Urinary bladder (tissue), 4 donors: ENCODE measurements at regions not wholly inside any gene's neighbourhood (a gene's known extent, or its start where the extent isn't known, plus 50 kb on each side); places are given as distances from the start of the nearest gene placed in this dataset. TPM values are rescaled to one million over a fixed set of nuclear protein-coding genes. Genes with fewer than 3 reads are reported as not detected.
"Not testable (repeated sequence)": the region's sequence is repeated elsewhere in the genome, so short reads cannot be mapped to it uniquely, and the experiment has no call there.

Experiments used
- DNase-seq: peaks from one replicate; pipeline ENCODE4 v3.0.0-alpha.2; 2015; ENCODE audit errors: extremely low spot score
- H3K27ac ChIP-seq: one replicate; pipeline ENCODE4 v1.5.1; 2013; ENCODE audit warnings: low read depth, mild to moderate bottlenecking, moderate library complexity
- H3K36me3 ChIP-seq: one replicate; pipeline ENCODE4 v1.6.1; 2013; ENCODE audit warnings: mild to moderate bottlenecking, moderate library complexity; ENCODE audit not compliant: insufficient read depth
- H3K4me1 ChIP-seq: one replicate; pipeline ENCODE4 v1.6.1; 2013; ENCODE audit warnings: mild to moderate bottlenecking, moderate library complexity; ENCODE audit not compliant: insufficient read depth
- H3K4me3 ChIP-seq: one replicate; pipeline ENCODE4 v1.5.1; 2013; ENCODE audit warnings: low read depth, low read length
- WGBS: extraction: QIAGEN DNeasy Blood & Tissue Kit; methylation state at CpG from one replicate; pipeline ENCODE4 v1.1.7; 2013; 5-methylcytosine and 5-hydroxymethylcytosine counted together
- small RNA-seq: library from RNA; depleted of rRNA; stranded (forward); fragments of <200 nt; gene quantifications from one replicate; pipeline ENCODE3, GENCODE V24; 2014
- donor health status: healthy with polysubstance abuse.
- donor health status: healthy.

DNA sequence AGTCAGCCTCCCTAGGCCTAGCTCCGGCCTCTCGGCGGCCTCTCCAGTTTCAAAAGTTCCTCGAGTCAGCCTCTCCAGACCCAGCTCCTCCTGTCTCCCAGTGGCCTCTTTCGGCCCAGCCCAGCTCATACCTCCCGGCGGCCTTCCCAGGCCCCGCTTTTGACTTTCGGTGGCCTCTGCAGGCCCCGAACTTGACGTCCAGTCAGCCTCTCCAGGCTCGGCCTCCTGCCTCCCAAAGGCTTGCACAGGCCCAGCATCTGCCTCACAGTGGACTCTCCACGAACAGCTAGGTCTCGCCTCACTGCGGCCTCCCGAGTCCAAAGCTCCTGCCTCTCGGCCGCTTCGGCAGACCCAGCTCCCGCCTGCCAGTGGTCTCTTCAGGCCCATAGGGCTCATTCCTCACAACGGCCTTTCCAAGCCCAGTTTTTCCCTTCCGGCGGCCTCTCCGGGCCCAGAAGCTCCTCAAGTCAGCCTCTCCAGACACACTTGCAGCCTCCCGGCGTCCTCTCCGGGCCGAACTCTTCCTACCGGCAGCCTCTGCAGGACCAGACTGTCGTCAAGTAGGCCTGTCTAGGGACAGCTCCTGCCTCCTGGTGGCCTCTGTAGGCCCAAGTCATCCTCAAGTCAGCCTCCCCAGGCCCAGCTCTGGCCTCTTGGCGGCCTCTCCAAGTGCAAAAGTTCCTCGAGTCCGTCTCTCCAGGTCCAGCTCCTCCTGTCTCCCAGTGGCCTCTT is 249.9 kb upstream of the ZNF722 start:
- not testable (repeated sequence) for H3K4me3 ChIP-seq, H3K36me3 ChIP-seq, H3K27ac ChIP-seq, DNase-seq, H3K4me1 ChIP-seq
- 90% methylated on average over 32 of the region's 33 CpGs for WGBS

DNA sequence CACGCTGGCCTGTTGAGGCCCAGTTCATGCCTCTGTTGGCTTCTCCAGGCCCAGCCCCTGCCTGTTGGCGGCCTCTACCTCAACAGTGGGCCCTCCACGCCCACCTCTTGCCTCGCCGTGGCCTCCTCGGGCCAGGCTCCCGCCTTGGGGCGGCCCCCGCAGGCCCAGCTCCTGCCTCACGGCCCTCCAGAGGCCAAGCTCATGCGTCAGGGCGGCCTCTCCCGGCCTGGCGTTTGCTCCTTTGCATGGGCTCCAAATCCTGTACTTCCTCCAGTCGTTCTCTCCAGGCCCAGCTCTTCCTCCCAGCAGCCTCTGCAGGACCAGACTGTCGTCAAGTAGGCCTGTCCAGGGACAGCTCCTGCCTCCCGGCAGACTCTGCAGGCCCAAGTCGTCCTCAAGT is 246.2 kb upstream of the ZNF722 start:
- not testable (repeated sequence) for H3K36me3 ChIP-seq, DNase-seq, H3K4me3 ChIP-seq, H3K27ac ChIP-seq, H3K4me1 ChIP-seq
- 58% methylated on average over 3 of the region's 18 CpGs for WGBS

DNA sequence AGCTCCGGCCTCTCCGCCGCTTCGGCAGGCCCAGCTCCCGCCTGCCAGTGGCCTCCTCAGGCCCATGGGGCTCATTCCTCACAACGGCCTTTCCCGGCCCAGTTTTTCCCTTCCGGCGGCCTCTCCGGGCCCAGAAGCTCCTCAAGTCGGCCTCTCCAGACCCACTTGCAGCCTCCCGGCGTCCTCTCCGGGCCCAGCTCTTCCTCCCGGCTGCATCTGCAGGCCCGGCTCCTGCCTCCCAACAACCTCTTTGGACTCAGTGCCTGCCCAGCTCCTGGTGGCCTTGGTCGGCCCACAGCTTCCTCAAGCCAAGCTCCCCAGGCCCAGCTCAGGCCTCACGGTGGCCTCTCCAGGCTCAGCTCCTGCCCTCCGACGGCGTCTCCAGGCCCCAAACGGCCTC is 245.5 kb upstream of the ZNF722 start:
- WGBS: 92% methylated on average over 6 of the region's 22 CpGs

DNA sequence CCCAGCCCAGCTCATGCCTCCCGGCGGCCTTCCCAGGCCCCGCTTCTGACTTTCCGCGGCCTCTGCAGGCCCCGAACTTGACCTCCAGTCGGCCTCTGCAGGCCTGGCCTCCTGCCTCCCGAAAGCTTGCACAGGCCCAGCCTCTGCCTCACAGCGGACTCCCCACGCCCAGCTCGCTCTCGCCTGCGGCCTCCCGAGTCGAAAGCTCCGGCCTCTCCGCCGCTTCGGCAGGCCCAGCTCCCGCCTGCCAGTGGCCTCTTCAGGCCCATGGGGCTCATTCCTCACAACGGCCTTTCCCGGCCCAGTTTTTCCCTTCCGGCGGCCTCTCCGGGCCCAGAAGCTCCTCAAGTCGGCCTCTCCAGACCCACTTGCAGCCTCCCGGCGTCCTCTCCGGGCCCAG is 238.4 kb upstream of the ZNF722 start:
- WGBS: no CpG with 5 or more reads among the region's 29 CpGs
- not testable (repeated sequence) for H3K4me3 ChIP-seq, H3K36me3 ChIP-seq, H3K4me1 ChIP-seq, DNase-seq, H3K27ac ChIP-seq

More for the DNA sequence above, 245.5 kb upstream of the ZNF722 start:
- H3K27ac ChIP-seq, H3K4me1 ChIP-seq, H3K4me3 ChIP-seq, H3K36me3 ChIP-seq, DNase-seq: not testable (repeated sequence)

DNA sequence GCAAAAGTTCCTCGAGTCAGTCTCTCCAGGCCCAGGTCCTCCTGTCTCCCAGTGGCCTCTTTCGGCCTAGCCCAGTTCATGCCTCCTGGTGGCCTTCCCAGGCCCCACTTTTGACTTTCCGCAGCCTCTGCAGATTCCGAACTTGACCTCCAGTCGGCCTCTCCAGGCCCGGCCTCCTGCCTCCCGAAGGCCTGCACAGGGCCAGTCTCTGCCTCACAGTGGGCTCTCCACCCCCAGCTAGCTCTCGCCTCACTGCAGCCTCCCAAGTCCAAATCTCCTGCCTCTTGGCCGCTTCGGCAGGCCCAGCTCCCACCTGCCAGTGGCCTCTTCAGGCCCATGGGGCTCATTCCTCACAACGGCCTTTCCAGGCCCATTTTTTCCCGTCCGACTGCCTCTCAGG is 233.1 kb upstream of the ZNF722 start:
- not testable (repeated sequence) for H3K27ac ChIP-seq, H3K4me1 ChIP-seq, H3K4me3 ChIP-seq, H3K36me3 ChIP-seq, DNase-seq
- 87% methylated on average over 13 of the region's 13 CpGs for WGBS

DNA sequence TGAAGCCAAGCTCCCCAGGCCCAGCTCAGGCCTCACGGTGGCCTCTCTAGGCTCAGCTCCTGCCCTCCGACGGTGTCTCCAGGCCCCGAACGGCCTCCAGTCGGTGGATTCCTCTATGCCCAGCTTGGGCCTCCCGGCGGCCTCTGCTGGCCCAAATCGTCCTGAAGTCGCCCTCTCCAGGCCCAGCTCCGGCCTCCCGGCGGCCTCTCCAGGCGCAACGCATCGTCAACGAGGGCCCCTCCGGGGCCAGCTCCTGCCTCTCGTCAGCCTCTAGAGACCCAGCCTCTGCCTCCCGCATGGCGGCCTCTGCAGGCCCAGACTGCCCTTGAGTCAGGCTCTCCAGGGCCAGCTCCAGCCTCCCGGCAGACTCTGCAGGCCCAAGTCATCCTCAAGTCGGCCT is 232.5 kb upstream of the ZNF722 start:
- DNase-seq, H3K4me3 ChIP-seq, H3K4me1 ChIP-seq, H3K36me3 ChIP-seq, H3K27ac ChIP-seq: not testable (repeated sequence)
- 90% methylated on average over 23 of the region's 23 CpGs for WGBS

DNA sequence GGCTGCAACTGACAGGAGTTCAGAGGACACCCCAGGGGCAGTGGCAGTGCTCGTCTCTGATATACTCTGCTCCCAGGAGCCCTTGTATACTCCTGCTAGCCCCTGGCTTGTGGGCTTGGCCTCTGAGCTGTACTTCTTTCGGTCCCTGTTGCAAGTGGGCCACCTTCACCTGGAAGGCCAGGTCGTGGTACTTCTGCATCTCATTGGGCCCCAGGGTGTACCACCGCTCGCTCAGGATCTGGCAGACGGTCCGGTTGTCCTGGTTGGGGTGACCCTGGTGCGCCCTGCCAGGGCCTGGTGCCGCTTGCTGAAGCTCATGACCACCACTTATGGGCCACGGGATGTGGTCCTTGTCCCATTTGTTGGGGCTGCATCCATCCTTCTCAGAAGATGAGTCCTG is 228.5 kb upstream of the ZNF722 start:
- WGBS: 81% methylated on average over 10 of the region's 10 CpGs
- not testable (repeated sequence) for H3K27ac ChIP-seq, H3K36me3 ChIP-seq, DNase-seq, H3K4me1 ChIP-seq, H3K4me3 ChIP-seq

DNA sequence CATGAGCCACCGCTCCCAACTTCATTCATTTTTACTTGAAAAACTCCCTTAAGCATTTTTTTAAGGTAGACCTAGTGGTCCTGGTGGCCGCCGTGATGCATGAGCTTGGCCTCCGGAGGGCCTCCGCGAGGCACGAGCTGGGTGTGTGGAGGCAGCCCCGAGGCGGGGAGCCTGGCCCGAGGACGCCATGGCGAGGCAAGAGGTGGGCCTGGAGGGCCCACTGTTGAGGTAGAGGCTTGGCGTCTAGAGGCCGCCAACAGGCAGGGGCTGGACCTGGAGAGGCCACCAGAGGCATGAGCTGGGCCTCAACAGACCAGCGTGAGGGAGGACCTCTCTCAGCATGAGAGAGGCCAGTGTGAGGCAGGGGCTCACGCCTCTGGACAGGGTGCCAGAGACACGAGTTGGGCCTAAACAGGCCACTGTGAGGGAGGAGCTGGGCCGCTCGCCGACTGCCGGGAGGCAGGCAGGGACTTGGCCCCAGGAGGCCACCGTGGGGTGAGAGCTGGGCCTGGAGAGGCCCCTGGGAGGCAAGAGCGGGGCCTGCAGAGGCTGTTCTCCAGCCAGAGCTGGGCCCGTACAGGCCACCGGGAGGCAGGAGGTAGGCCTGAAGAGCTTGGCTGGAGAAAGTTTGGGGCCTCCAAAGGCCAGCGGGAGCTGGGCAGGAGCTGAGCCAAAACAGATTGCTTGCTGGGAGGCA is 227.1 kb upstream of the ZNF722 start:
- H3K27ac ChIP-seq, DNase-seq, H3K4me3 ChIP-seq, H3K36me3 ChIP-seq, H3K4me1 ChIP-seq: not testable (repeated sequence)
- 88% methylated on average over 25 of the region's 26 CpGs for WGBS

DNA sequence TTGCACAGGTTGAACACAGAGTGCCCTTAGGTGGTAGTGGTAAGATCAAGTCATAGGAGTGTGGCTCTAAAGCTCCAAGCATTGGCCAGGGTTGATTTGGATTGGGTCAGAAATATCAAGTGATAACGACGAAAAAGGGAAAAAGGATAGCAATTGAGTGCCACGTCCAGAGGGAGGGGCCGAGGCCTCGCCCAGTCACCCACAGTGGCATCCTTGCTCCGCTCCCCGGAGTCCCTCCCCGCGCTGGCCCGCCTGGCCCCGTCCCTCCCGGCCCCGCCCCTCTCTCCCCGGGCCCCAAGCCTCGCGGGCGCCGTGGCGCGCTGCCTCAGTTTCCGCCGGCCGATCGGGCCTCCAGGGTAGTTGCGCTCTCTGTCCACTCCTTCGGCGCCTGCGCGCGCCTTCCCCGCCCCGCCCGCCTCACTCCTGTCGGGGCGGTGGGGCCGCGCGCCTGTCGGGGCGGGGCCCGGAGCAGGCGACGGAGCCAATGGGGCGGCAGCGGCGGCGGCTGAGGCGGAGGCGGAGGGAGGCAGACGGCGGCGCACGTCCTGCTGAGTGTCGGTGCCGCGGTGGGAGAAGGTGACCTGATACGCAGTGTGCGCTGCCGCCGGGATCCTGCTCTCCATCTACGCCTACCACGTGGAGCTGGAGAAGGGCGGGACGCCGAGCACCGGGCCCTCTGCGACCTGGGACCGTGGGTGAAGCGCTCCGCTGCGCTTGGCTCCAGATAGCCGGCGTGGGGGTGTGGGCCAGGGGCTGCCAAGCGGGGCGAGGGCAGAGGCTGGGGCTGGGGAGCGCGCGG is 209.1 kb upstream of the ZNF722 start:
- H3K27ac ChIP-seq: no peak overlapping the region
- 47% methylated on average over 78 of the region's 78 CpGs for WGBS
- no peaks in the 10 kb centered on the region for H3K36me3 ChIP-seq
- no peak for DNase-seq
- no peaks in the 10 kb centered on the region for H3K4me1 ChIP-seq
- H3K4me3 ChIP-seq: peak overlapping the region; percentile 32

DNA sequence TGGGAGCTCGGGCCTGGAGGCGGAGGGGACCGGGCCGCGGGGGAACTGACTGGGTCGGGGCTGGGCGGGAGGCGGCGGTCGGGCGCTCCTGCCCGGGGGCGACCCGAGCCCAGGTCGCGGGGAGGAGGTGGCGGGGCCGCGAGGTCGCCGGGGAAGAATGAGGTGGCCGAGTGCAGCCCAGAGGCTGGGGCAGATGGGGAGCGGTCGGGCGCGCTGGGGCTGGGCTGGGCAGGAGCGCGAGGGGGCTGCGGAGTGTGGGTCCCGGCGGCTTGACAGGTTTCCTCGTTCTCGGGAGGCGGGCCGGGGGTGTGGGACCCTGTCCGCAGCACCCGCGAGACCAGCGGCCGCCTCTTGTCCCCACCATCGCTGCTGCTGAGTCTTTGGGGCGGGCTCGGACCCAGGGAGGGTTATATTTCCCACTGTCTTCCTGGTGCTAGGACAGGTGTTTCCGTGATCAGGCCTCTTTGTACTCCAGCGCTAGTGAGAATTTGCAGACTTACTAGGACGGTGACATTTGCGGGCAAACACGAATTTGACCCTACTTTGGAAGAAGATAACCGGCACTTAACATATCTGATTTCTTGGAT is 208.4 kb upstream of the ZNF722 start:
- not testable (repeated sequence) for H3K27ac ChIP-seq, H3K4me1 ChIP-seq, H3K36me3 ChIP-seq, DNase-seq
- H3K4me3 ChIP-seq: peak overlapping the region; percentile 32
- WGBS: 47% methylated on average over 48 of the region's 49 CpGs

Small RNA genes in the stretch of these regions (small RNA-seq; reads per million reads assigned to genes)
- gene AC079355.2: not detected
